T-helper 2 cell (primary cell): ENCODE measurements at regions not wholly inside any gene's neighbourhood (a gene's known extent, or its start where the extent isn't known, plus 50 kb on each side); places are given as distances from the start of the nearest gene placed in this dataset.

Experiments used
- DNase-seq, 5 experiments: peaks; one replicate each; pipeline versions ENCODE4 v3.0.0 to v3.0.0-alpha.2; 2012 to 2022

- no peak for DNase-seq
Observed at GRCh38 chr2:236748385-236748784, 178.8 kb downstream of the ACKR3 start.

- no peak for DNase-seq
Observed at GRCh38 chr2:236748801-236749200, 179.2 kb downstream of the ACKR3 start.

DNA sequence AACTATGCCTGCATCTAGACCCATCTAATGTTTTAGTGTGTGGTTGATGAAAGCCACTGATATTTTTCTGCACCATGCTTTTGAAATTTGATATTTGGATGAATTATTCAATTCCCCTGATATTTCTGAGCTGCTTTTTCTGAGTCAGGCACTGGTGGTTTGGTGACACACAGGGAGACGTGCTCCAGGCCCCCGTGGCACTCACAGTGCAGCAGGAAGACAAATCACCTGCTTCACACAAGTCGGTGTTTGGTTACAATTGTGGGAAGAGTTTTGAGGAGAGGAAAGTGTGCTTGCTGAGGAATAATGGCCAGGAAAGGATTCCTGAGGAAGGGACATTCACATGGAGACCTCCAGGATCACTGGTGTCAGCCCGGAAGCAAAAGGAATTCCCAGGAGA is 179.7 kb downstream of the ACKR3 start:
- DNase-seq, result no peak

GRCh38 chr2:236752096-236752495 is 182.5 kb downstream of the ACKR3 start:
- DNase-seq, result no peak

DNA sequence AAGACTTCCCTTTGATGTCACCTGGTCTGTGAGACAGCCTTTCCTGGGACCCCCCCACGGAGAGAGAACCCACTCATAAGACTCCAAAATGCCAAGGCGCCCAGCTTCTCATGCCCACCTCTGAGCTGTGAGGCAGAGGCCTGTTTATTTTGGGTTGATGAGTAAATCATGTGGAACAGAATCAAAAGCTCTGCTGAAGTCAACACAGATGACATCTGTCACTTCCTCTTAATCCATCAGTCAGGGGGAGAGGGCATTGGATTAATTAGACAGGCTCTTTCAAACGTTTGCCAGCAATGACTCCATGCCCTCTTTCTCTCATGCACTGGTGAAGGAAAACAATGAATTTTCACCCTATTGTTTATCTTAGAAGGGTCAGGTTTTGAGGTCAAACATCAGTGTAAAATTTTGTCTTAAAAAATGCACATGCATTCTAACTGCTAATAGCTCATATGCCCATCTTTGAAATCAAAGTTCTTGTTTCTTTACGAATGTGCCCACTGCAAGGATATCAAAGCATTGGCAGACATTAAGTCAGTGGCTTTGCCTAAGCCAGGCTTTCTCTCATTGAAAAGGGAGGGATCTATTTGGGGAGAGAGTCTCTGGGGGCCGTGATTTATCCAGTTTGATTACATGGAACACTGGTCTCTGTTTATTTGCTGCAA is 184.1 kb downstream of the ACKR3 start:
- DNase-seq, result no peak

DNA sequence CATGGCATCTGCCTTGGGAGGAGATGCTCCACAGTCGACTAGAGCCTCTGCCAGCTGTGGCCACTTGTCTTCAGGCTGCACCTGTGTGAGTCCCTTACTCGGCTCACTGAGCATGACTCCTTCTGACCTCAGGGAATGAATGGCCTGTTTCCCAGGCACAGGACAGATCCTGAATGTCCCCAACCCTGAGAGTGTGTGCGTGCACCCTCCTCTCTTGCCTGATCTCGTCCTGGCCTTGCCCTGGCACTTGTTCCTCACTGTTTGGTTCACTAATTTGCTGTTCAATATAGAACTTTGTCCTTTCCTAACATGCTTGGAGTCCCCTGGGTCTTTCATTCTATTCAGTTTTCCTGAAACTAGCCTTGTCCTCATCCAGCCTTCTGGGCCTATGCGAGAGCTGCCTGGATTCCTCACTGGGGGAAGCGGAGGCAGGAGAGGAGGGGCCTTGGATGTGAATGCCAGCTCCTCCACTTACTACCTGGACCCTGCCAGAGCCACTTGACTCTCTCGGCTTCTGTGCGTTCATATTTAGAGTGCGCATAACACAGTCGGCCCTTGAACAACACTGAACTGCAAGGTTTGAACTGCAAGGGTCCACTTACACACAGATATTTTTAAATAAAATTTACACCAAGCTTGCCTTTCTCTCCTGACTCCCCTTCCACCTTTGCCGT is 184.8 kb downstream of the ACKR3 start:
- no peak for DNase-seq

- no peak for DNase-seq
Observed at GRCh38 chr2:236755278-236755840, 185.7 kb downstream of the ACKR3 start.

- no peak for DNase-seq
Observed at GRCh38 chr2:236758406-236758805, 188.8 kb downstream of the ACKR3 start.

GRCh38 chr2:236760246-236760645 is 190.6 kb downstream of the ACKR3 start:
- no peak for DNase-seq

- DNase-seq, result no peak
Observed at GRCh38 chr2:236761358-236761757, 191.7 kb downstream of the ACKR3 start.

- DNase-seq, result no peak
Observed at GRCh38 chr2:236762628-236763027, 193.0 kb downstream of the ACKR3 start.

- DNase-seq, result no peak
Observed at GRCh38 chr2:236763857-236764256, 194.2 kb downstream of the ACKR3 start.

- no peak for DNase-seq
Observed at GRCh38 chr2:236764716-236765115, 195.1 kb downstream of the ACKR3 start.

GRCh38 chr2:236765478-236765877 is 195.9 kb downstream of the ACKR3 start:
- no peak for DNase-seq

- no peak for DNase-seq
Observed at GRCh38 chr2:236766850-236767249, 197.2 kb downstream of the ACKR3 start.

- DNase-seq, result no peak
Observed at GRCh38 chr2:236767941-236768340, 198.3 kb downstream of the ACKR3 start.

- DNase-seq, result no peak
Observed at GRCh38 chr2:236768393-236769140, 198.9 kb downstream of the ACKR3 start.

- DNase-seq, result no peak
Observed at GRCh38 chr2:236769981-236770671, 200.5 kb downstream of the ACKR3 start.

- no peak for DNase-seq
Observed at GRCh38 chr2:236772220-236772837, 202.7 kb downstream of the ACKR3 start.

DNA sequence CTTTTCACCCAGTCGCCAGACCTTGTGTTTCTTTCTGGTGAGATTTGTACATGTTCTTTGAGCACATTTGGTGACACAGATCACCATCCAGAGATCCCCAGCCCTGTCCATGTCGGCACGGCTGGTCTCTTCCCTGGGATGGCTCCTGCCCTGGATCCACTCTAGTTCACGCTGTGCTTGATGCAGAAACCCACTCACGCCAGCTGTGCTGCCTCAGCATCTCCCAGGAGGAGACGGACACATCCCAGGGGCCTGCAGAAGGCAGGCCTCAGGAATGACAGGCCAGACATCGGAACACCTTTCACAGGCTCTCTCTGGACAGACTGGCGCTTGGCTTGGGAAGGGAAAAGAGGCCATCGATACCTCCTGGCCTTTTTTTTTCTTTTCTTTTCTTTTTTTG is 203.6 kb downstream of the ACKR3 start:
- no peak for DNase-seq

- DNase-seq, result no peak
Observed at GRCh38 chr2:236774171-236774570, 204.5 kb downstream of the ACKR3 start.

DNA sequence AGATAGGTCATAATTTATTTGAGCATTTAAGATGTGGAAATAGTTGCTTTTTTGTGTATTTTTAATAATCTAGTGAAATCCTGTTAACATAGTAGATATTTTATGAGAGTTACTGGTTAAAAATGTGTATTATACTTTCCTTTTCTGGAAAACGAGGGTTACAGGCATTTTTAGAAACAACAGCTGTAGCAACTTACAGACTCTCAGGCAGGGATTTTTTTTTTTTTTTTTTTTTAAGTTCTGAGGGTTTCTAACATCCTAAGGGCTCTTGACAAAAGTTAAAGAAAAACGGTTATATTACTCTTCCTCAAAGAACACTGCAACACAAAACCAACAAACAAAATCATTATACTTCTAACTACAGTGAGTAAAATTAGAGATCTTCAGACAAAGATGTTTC is 205.9 kb downstream of the ACKR3 start:
- DNase-seq, result no peak

GRCh38 chr2:236776206-236776605 is 206.6 kb downstream of the ACKR3 start:
- DNase-seq, result no peak
